Astrocyte (in vitro differentiated cells and primary cell): ENCODE measurements at regions not wholly inside any gene's neighbourhood (a gene's known extent, or its start where the extent isn't known, plus 50 kb on each side); places are given as distances from the start of the nearest gene placed in this dataset.

Experiments
- DNase-seq: peaks from one replicate; pipeline ENCODE4 v3.0.0-alpha.2; 2010; ENCODE audit warnings: low read depth
- FAIRE-seq: peaks from 2 replicates; lab custom pipeline; 2011; peaks lifted over from hg19 to GRCh38; lab: Jason Lieb, UNC
- H2AFZ ChIP-seq: 2 replicates; pipeline ENCODE4 v1.6.0; 2012; ENCODE audit warnings: low read depth, low read length, inconsistent platforms
- H3K27ac ChIP-seq: 2 replicates; pipeline ENCODE4 v1.5.1; 2011; ENCODE audit warnings: low read depth, low read length, inconsistent platforms
- H3K27me3 ChIP-seq: 2 replicates; pipeline ENCODE4 v1.6.0; 2011; ENCODE audit warnings: low read length, inconsistent platforms; ENCODE audit not compliant: insufficient read depth
- H3K36me3 ChIP-seq: 2 replicates; pipeline ENCODE4 v1.5.1; 2011; ENCODE audit warnings: low read length, inconsistent platforms; ENCODE audit not compliant: insufficient read depth
- H3K4me1 ChIP-seq: 2 replicates; pipeline ENCODE4 v1.5.1; 2011; ENCODE audit warnings: low read length, inconsistent platforms; ENCODE audit not compliant: insufficient read depth
- H3K4me2 ChIP-seq: 2 replicates; pipeline ENCODE4 v1.6.0; 2012; ENCODE audit warnings: low read length, inconsistent platforms
- H3K4me3 ChIP-seq: 2 replicates; pipeline ENCODE4 v1.5.1; 2011; ENCODE audit warnings: low read depth, mild to moderate bottlenecking, low read length, inconsistent platforms; ENCODE audit not compliant: insufficient read depth
- H3K79me2 ChIP-seq: 2 replicates; pipeline ENCODE4 v1.6.0; 2012; ENCODE audit warnings: mild to moderate bottlenecking, low read length, inconsistent platforms; ENCODE audit not compliant: insufficient read depth
- H3K9ac ChIP-seq: 2 replicates; pipeline ENCODE4 v1.6.0; 2012; ENCODE audit warnings: mild to moderate bottlenecking, low read length, inconsistent platforms
- H3K9me3 ChIP-seq: 2 replicates; pipeline ENCODE4 v1.5.1; 2012; ENCODE audit warnings: low read depth, mild to moderate bottlenecking, low read length, inconsistent platforms; ENCODE audit not compliant: insufficient read depth
- H4K20me1 ChIP-seq: 2 replicates; pipeline ENCODE4 v1.6.0; 2012; ENCODE audit warnings: low read length, inconsistent platforms; ENCODE audit not compliant: insufficient read depth
- H3K27ac Mint-ChIP-seq: one replicate; pipeline ENCODE4 v1.8.0; 2021; ENCODE audit warnings: mild to moderate bottlenecking, mixed read lengths; ENCODE audit not compliant: unreplicated experiment
- H3K27me3 Mint-ChIP-seq: one replicate; pipeline ENCODE4 v1.8.0; 2021; ENCODE audit warnings: low read depth, mixed read lengths; ENCODE audit not compliant: unreplicated experiment
- H3K36me3 Mint-ChIP-seq: one replicate; pipeline ENCODE4 v1.8.0; 2021; ENCODE audit warnings: low read depth, mixed read lengths; ENCODE audit not compliant: unreplicated experiment
- H3K4me1 Mint-ChIP-seq: one replicate; pipeline ENCODE4 v1.8.0; 2021; ENCODE audit warnings: low read depth, mixed read lengths; ENCODE audit not compliant: unreplicated experiment
- H3K4me3 Mint-ChIP-seq: one replicate; pipeline ENCODE4 v1.8.0; 2021; ENCODE audit warnings: mild to moderate bottlenecking, moderate library complexity, mixed read lengths; ENCODE audit not compliant: unreplicated experiment
- H3K9me3 Mint-ChIP-seq: one replicate; pipeline ENCODE4 v1.8.0; 2021; ENCODE audit warnings: mild to moderate bottlenecking, mixed read lengths; ENCODE audit not compliant: unreplicated experiment
- CTCF ChIP-seq: IDR thresholded peaks from 2 replicates; pipeline ENCODE4 v1.5.1; 2011; ENCODE audit warnings: low read depth, mild to moderate bottlenecking, inconsistent platforms, low read length, moderate library complexity; ENCODE audit not compliant: insufficient read depth
- EZH2 ChIP-seq: IDR thresholded peaks from 2 replicates; pipeline ENCODE4 v1.6.1; 2012; ENCODE audit warnings: mild to moderate bottlenecking, low read length, inconsistent platforms; ENCODE audit not compliant: insufficient read depth

DNA sequence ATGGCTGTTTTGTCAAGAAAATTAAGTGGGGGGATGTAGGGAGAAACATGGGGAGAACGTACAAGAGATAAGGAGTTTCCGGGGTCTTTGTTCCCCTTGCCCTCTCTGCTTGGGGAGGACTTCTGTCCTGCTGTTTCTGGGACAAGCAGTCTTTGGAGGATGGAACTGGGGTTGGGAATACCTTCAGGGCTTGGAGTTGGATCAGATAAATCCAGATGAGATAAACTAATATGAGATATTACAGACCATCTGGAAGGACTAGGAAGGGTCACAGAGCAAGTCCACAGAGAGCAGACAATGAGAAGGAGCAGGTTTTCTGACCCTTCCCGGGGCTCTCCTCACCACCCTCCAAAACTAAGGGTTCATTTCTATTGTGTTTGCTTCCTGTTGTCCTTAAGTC, 237.5 kb downstream of the TSHZ3 start:
- FAIRE-seq, result no peak
- H3K27me3 Mint-ChIP-seq, result peaks cover 27% of the 10 kb centered on the region
- Histone ChIP-seq H3K4me3 (no peak overlapping the region), H4K20me1 (no peaks in the 10 kb centered on the region), H3K9me3 (no peaks in the 10 kb centered on the region), H3K4me2 (no peak overlapping the region), H3K79me2 (no peaks in the 10 kb centered on the region), H3K4me1 (peaks cover 11% of the 10 kb centered on the region), H3K27me3 (no peaks in the 10 kb centered on the region), H3K36me3 (no peaks in the 10 kb centered on the region), H2AFZ (no peak overlapping the region), H3K27ac (no peak overlapping the region), H3K9ac (no peak overlapping the region)
- H3K36me3 Mint-ChIP-seq, result peaks cover 2% of the 10 kb centered on the region
- DNase-seq, result no peak
- no peak overlapping the region for H3K27ac Mint-ChIP-seq
- H3K4me3 Mint-ChIP-seq, result no peak overlapping the region
- peaks cover 14% of the 10 kb centered on the region for H3K4me1 Mint-ChIP-seq
- no peak for TF ChIP-seq CTCF
- no peak for TF ChIP-seq EZH2
- peaks cover 2% of the 10 kb centered on the region for H3K9me3 Mint-ChIP-seq

DNA sequence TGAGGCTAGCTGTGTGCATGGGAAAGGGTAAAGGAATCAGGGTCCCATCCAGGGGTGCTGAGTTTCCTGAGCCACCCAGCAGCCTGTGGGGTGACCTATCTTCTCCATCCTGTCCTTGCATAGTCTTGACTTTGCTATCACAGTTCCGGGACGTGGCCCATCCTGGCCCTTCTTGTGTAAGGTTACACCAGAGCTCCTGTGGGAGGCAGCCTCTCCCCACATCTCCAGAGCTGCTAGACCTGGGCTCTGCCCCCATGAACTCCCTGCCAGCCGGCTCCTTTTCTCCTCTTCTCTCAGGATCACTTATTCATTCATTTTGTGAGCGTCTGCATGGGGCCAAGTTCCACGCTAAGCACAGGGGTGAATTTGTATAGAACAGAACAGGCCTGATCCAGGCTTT, 238.9 kb downstream of the TSHZ3 start:
- Histone ChIP-seq H3K27me3 (no peaks in the 10 kb centered on the region), H3K9ac (no peak overlapping the region), H3K27ac (no peak overlapping the region), H3K9me3 (no peaks in the 10 kb centered on the region), H2AFZ (no peak overlapping the region), H3K79me2 (no peaks in the 10 kb centered on the region), H3K4me3 (no peak overlapping the region), H3K4me2 (no peak overlapping the region), H4K20me1 (no peaks in the 10 kb centered on the region), H3K4me1 (peaks cover 11% of the 10 kb centered on the region), H3K36me3 (no peaks in the 10 kb centered on the region)
- no peak overlapping the region for H3K4me3 Mint-ChIP-seq
- peaks cover 2% of the 10 kb centered on the region for H3K9me3 Mint-ChIP-seq
- FAIRE-seq (no peak), DNase-seq (peak; percentile 18)
- H3K27me3 Mint-ChIP-seq, result peaks cover 27% of the 10 kb centered on the region
- no peak overlapping the region for H3K27ac Mint-ChIP-seq
- H3K4me1 Mint-ChIP-seq, result peaks cover 14% of the 10 kb centered on the region
- TF ChIP-seq CTCF (no peak), EZH2 (no peak)
- peaks cover 2% of the 10 kb centered on the region for H3K36me3 Mint-ChIP-seq

DNA sequence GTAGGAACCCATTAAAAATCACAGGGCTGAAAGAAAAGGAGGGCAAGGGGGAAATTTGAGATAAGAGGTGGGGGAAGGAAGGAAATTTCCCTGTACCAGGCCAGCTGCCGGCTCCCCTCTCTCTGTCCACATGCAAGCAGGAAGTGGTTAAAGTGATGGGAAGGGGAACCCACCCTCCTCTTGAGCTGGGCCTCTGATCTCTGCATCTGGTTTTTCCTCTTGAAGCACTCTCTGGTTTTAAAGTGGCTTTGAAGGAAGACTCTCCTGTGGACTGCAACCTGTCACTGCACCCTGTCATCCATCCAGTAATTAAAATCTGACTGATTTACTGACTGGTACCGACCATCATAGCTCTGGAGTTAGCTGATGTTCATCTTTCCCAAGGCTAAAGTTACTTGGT, 239.6 kb downstream of the TSHZ3 start:
- H3K9me3 Mint-ChIP-seq, result peaks cover 2% of the 10 kb centered on the region
- H3K27me3 Mint-ChIP-seq, result peaks cover 27% of the 10 kb centered on the region
- Histone ChIP-seq H3K4me2 (no peak overlapping the region), H3K9me3 (no peaks in the 10 kb centered on the region), H3K9ac (no peak overlapping the region), H3K4me1 (peaks cover 11% of the 10 kb centered on the region), H3K27ac (no peak overlapping the region), H2AFZ (no peak overlapping the region), H3K36me3 (no peaks in the 10 kb centered on the region), H3K79me2 (no peaks in the 10 kb centered on the region), H3K27me3 (no peaks in the 10 kb centered on the region), H4K20me1 (no peaks in the 10 kb centered on the region), H3K4me3 (no peak overlapping the region)
- no peak overlapping the region for H3K27ac Mint-ChIP-seq
- H3K4me3 Mint-ChIP-seq, result no peak overlapping the region
- no peak for TF ChIP-seq EZH2
- H3K36me3 Mint-ChIP-seq, result peaks cover 2% of the 10 kb centered on the region
- FAIRE-seq, result no peak
- DNase-seq, result no peak
- H3K4me1 Mint-ChIP-seq, result peaks cover 14% of the 10 kb centered on the region
